CD8-positive, alpha-beta memory T cell (primary cell): ENCODE measurements at regions not wholly inside any gene's neighbourhood (a gene's known extent, or its start where the extent isn't known, plus 50 kb on each side); places are given as distances from the start of the nearest gene placed in this dataset.

Source experiments
- CTCF ChIA-PET: fragments of 350-600 bp; sonication (Branson Sonifier 250); formaldehyde crosslinking; loops from one replicate; lab custom pipeline; 2021; ENCODE audit warnings: antibody characterized with exemption; lab: Charles Lee
- POLR2A ChIA-PET: fragments of 350-600 bp; sonication (Branson Sonifier 250); formaldehyde crosslinking; loops from one replicate; lab custom pipeline; 2021; ENCODE audit warnings: antibody characterized with exemption; lab: Charles Lee
- DNase-seq, 5 donors: peaks; one replicate each; pipeline versions ENCODE4 v3.0.0 to v3.0.0-alpha.2; 2020 to 2022; ENCODE audit warnings: mixed read lengths in 1 of 5
- H3K27ac ChIP-seq: one replicate; pipeline ENCODE4 v1.7.0; 2013; ENCODE audit warnings: low read depth, mild to moderate bottlenecking, low read length, moderate library complexity
- H3K27me3 ChIP-seq: 2 replicates; pipeline ENCODE4 v1.7.0; 2013; ENCODE audit warnings: low read length, mild to moderate bottlenecking; ENCODE audit not compliant: insufficient read depth, poor library complexity, severe bottlenecking
- H3K36me3 ChIP-seq: 2 replicates; pipeline ENCODE4 v1.7.0; 2013; ENCODE audit warnings: mild to moderate bottlenecking, low read length, moderate library complexity; ENCODE audit not compliant: insufficient read depth
- H3K4me1 ChIP-seq: 2 replicates; pipeline ENCODE4 v1.7.0; 2013; ENCODE audit warnings: mild to moderate bottlenecking, low read length, moderate library complexity; ENCODE audit not compliant: insufficient read depth
- H3K4me3 ChIP-seq: 2 replicates; pipeline ENCODE4 v1.7.0; 2013; ENCODE audit warnings: mild to moderate bottlenecking, low read length
- H3K9me3 ChIP-seq: 2 replicates; pipeline ENCODE4 v1.7.0; 2013; ENCODE audit warnings: mild to moderate bottlenecking, low read length
- H3K27ac Mint-ChIP-seq, 8 donors: one replicate each; pipeline ENCODE4 v1.8.0; 2020 to 2021; ENCODE audit warnings: mixed read lengths in 8 of 8, mild to moderate bottlenecking in 6 of 8, inconsistent platforms in 3 of 8, moderate library complexity in 3 of 8
- H3K27me3 Mint-ChIP-seq, 2 donors: one replicate each; pipeline ENCODE4 v1.8.0; 2020 to 2021; ENCODE audit warnings: mixed read lengths in 2 of 2, mild to moderate bottlenecking in 1 of 2, moderate library complexity in 1 of 2
- H3K36me3 Mint-ChIP-seq, 3 donors: one replicate each; pipeline ENCODE4 v1.8.0; 2020 to 2021; ENCODE audit warnings: mixed read lengths in 3 of 3, inconsistent platforms in 1 of 3, mild to moderate bottlenecking in 1 of 3
- H3K4me1 Mint-ChIP-seq, 3 donors: one replicate each; pipeline ENCODE4 v1.8.0; 2020 to 2021; ENCODE audit warnings: mixed read lengths in 3 of 3, inconsistent platforms in 1 of 3, mild to moderate bottlenecking in 1 of 3
- H3K4me3 Mint-ChIP-seq, 7 donors: one replicate each; pipeline ENCODE4 v1.8.0; 2020 to 2021; ENCODE audit warnings: mixed read lengths in 7 of 7, mild to moderate bottlenecking in 6 of 7, moderate library complexity in 4 of 7, inconsistent platforms in 2 of 7
- H3K9me3 Mint-ChIP-seq, 5 donors: one replicate each; pipeline ENCODE4 v1.8.0; 2020 to 2022; ENCODE audit warnings: mixed read lengths in 5 of 5, mild to moderate bottlenecking in 3 of 5, moderate library complexity in 2 of 5, inconsistent platforms in 1 of 5

DNA sequence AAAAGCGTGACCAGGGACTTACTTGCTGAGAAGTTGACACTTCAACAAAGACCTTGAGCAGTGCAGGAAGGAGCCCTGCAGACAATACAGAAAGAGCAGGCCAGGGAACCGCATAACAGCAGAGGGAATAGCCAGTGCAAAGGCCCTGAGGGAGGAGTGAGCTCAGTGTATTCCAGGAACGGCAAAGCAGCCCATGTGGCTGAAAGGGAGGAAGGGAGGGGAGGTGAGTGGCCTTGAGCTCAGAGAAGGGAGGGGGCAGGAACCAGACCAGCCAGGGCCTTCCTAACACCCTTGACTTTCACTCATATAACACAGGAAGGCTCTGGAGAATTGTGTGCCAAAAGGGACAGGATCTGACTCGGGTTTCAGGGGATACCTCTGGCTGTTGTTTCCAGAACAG, 112.2 kb downstream of the BCOR start:
- no peak overlapping the region for H3K27ac Mint-ChIP-seq
- no peak overlapping the region for H3K4me3 Mint-ChIP-seq
- ChIA-PET CTCF (no interaction called here), POLR2A (no interaction called here)
- no peak overlapping the region for H3K27ac ChIP-seq
- no peaks in the 10 kb centered on the region for H3K9me3 ChIP-seq
- peaks cover 0 to 8% of the 10 kb centered on the region in 2 donors for H3K27me3 Mint-ChIP-seq
- H3K9me3 Mint-ChIP-seq: peaks cover 0 to 1% (median 0%) of the 10 kb centered on the region in 5 donors
- H3K36me3 ChIP-seq: no peaks in the 10 kb centered on the region
- H3K27me3 ChIP-seq: no peaks in the 10 kb centered on the region
- no peak overlapping the region for H3K4me3 ChIP-seq
- no peaks in the 10 kb centered on the region for H3K4me1 Mint-ChIP-seq
- no peaks in the 10 kb centered on the region for H3K4me1 ChIP-seq
- no peak for DNase-seq
- H3K36me3 Mint-ChIP-seq: no peaks in the 10 kb centered on the region

DNA sequence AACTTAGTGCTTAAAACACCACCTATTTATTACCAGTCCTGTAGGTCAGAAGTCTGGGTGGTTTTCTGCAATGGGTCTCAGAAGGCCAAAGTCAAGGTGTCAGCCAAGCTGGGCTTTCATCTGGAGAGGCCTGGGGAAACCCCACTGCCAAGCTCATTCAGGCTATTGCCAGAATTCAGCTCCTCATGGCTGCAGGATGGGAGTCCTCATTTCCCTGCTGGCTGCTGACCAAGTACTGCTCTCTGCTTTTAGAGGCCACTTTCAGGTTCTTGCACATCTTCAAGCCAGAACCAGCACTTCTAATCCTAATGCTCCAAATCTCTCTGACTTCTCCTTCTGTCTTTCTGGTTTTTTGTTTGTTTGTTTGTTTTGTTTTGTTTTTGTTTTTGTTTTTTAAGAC, 109.3 kb downstream of the BCOR start:
- Mint-ChIP-seq H3K4me1 (no peaks in the 10 kb centered on the region), H3K27ac (no peak overlapping the region), H3K9me3 (no peaks in the 10 kb centered on the region), H3K4me3 (no peak overlapping the region), H3K36me3 (no peaks in the 10 kb centered on the region), H3K27me3 (peaks cover 0 to 11% of the 10 kb centered on the region in 2 donors)
- H3K4me3 ChIP-seq: no peak overlapping the region
- H3K27ac ChIP-seq: no peak overlapping the region
- ChIA-PET CTCF (no interaction called here), POLR2A (no interaction called here)
- DNase-seq: no peak
- no peaks in the 10 kb centered on the region for H3K4me1 ChIP-seq
- H3K36me3 ChIP-seq: no peaks in the 10 kb centered on the region
- no peaks in the 10 kb centered on the region for H3K9me3 ChIP-seq
- H3K27me3 ChIP-seq: no peaks in the 10 kb centered on the region

DNA sequence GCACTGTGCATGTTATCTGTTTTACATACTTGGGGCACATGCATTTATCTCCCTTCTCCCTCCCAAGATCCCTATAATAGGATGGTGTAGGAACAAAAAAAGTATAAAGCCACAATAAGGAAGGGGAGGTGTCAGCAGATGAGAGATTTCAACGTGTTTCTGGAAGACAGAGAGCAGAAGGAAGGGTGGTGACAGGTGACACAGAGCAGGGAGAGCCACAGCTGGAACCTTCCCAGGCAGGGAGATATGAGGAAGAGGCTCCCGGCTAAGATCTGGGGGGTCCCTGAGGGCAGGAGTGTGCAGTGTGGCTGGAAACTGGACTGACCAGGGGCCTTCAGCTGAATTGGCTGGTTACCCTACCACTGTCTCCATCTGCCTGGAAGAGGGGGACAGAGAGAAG, 107.4 kb downstream of the BCOR start:
- no peaks in the 10 kb centered on the region for H3K36me3 Mint-ChIP-seq
- ChIA-PET CTCF (no interaction called here), POLR2A (no interaction called here)

DNA sequence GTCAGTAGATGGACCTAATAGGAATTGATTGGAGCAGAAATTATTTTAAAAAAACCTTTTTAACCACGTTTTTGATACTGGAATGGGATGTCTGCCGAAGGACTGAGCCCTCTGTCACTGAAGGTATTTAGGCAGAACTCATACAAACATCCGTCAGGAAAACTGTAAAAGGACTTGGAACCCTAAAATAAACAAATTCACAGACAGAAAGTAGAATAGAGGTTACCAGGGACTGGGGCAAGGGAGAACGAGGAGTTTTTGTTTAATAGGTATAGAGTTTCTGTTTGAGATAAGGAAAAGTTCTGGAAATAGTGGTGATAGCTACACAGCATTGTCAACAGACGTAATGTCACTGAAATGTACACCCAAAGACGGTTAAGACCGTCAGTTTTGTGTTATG, 105.5 kb downstream of the BCOR start:
- Mint-ChIP-seq H3K9me3 (no peaks in the 10 kb centered on the region), H3K27ac (no peak overlapping the region), H3K4me1 (no peaks in the 10 kb centered on the region), H3K36me3 (no peaks in the 10 kb centered on the region), H3K27me3 (peaks cover 0 to 7% of the 10 kb centered on the region in 2 donors), H3K4me3 (no peak overlapping the region)
- Histone ChIP-seq H3K27ac (no peak overlapping the region), H3K4me3 (no peak overlapping the region), H3K4me1 (no peaks in the 10 kb centered on the region), H3K9me3 (no peaks in the 10 kb centered on the region), H3K36me3 (no peaks in the 10 kb centered on the region), H3K27me3 (no peaks in the 10 kb centered on the region)
- CTCF ChIA-PET: no interaction called here
- DNase-seq: no peak
- POLR2A ChIA-PET: no interaction called here

More for the DNA sequence above, 107.4 kb downstream of the BCOR start:
- Histone ChIP-seq H3K4me1 (no peaks in the 10 kb centered on the region), H3K27me3 (no peaks in the 10 kb centered on the region), H3K9me3 (no peaks in the 10 kb centered on the region), H3K36me3 (no peaks in the 10 kb centered on the region), H3K27ac (no peak overlapping the region), H3K4me3 (no peak overlapping the region)
- Mint-ChIP-seq H3K4me1 (no peaks in the 10 kb centered on the region), H3K27ac (no peak overlapping the region), H3K27me3 (peaks cover 0 to 10% of the 10 kb centered on the region in 2 donors), H3K4me3 (no peak overlapping the region), H3K9me3 (no peaks in the 10 kb centered on the region)
- no peak for DNase-seq

DNA sequence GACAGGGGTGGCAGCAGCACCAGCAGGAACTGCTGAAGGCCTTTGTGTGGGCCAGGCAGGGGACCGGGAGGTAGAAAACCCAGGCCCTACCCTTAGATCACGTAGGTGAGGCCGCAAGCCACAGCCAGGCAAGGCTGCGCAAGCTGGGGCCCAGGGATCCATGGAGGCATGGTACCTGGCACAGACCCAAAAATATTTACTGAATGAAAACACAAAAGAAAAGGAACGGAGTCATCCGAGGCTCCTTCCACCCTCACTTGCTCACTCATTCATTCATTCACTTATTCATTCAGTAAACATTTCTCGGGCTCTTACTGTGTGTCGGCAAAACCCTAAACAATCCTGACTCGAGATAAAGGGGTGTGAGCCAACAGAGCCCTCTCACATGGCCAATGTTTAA, 102.3 kb downstream of the BCOR start:
- no peak overlapping the region for H3K4me3 Mint-ChIP-seq
- Histone ChIP-seq H3K4me1 (no peaks in the 10 kb centered on the region), H3K27ac (no peak overlapping the region), H3K36me3 (no peaks in the 10 kb centered on the region), H3K27me3 (no peaks in the 10 kb centered on the region), H3K4me3 (no peak overlapping the region), H3K9me3 (no peaks in the 10 kb centered on the region)
- ChIA-PET POLR2A (interaction anchor here (0.7 kb wide), 1 partner anchor 34 kb away, joined by 3 read pairs; no protein-coding TSS in a partner anchor), CTCF (no interaction called here)
- H3K4me1 Mint-ChIP-seq: no peaks in the 10 kb centered on the region
- no peak for DNase-seq
- no peak overlapping the region for H3K27ac Mint-ChIP-seq
- H3K27me3 Mint-ChIP-seq: peaks cover 0 to 10% of the 10 kb centered on the region in 2 donors
- H3K36me3 Mint-ChIP-seq: no peaks in the 10 kb centered on the region
- H3K9me3 Mint-ChIP-seq: no peaks in the 10 kb centered on the region

DNA sequence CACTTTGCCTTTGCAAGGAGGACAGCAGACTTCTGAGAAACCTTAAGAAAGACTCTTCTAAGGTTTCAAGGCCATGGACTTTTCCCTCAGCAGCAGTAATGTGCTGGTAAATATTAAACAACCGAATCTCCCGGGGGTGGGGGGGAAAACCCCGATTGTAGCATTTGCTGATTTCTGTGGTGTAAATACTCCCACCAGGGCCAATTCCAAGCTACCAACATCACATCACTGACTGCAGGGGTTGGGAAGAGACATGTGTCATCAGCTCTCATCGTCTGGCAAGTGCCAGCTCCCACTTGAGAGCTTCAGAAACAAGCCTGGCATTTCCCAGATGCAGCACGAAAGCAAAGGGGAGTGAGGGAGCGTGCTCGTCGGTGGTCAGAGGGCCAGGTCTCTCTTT, 101.2 kb downstream of the BCOR start:
- DNase-seq: no peak
- Histone ChIP-seq H3K27me3 (no peaks in the 10 kb centered on the region), H3K36me3 (no peaks in the 10 kb centered on the region), H3K27ac (no peak overlapping the region), H3K4me3 (no peak overlapping the region), H3K4me1 (no peaks in the 10 kb centered on the region), H3K9me3 (no peaks in the 10 kb centered on the region)
- H3K27ac Mint-ChIP-seq: no peak overlapping the region
- peaks cover 0 to 7% of the 10 kb centered on the region in 2 donors for H3K27me3 Mint-ChIP-seq
- no peaks in the 10 kb centered on the region for H3K9me3 Mint-ChIP-seq
- ChIA-PET CTCF (no interaction called here), POLR2A (no interaction called here)
- H3K36me3 Mint-ChIP-seq: no peaks in the 10 kb centered on the region
- H3K4me3 Mint-ChIP-seq: no peak overlapping the region
- H3K4me1 Mint-ChIP-seq: no peaks in the 10 kb centered on the region

DNA sequence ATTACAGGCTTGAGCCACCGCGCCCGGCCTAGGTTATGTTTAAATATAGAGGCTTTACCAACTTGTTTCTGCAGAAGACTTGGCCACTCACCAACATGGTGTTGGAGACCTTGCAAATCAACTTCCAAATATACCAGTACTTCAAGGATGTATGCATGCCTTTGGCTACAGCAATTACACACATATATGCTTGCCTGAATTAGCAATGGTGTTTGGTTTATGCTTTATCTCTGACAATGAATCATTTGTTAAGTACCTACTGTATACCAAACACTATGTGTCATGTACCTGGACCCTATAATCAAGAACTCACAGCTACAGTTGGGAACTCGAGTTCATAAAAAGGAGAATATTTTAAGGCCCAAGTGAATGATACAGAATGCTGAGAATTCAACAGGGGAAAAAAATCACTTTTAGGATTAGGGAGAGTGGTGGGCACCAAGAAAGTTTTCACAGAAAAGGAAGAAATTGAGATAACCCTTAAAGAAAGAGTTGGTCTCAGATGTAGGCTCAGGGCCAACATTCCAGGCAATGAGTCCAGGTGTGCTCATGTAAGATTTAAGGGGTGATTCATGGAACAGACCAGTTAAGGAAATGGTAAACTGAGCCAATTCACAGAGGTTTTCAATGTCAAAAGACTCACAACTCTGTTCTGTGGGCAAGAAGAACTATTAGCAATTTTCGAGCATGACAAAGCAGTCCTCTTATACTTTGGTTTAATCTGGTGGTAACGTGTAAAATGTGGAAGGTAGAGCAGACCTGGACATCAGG, 98.9 kb downstream of the BCOR start:
- H3K4me3 ChIP-seq: no peak overlapping the region
- Mint-ChIP-seq H3K36me3 (no peaks in the 10 kb centered on the region), H3K9me3 (no peaks in the 10 kb centered on the region), H3K27me3 (peaks cover 0 to 22% of the 10 kb centered on the region in 2 donors), H3K4me1 (no peaks in the 10 kb centered on the region), H3K4me3 (no peak overlapping the region), H3K27ac (no peak overlapping the region)
- ChIA-PET POLR2A (no interaction called here), CTCF (no interaction called here)
- DNase-seq: no peak
- no peaks in the 10 kb centered on the region for H3K27me3 ChIP-seq
- no peaks in the 10 kb centered on the region for H3K4me1 ChIP-seq
- no peaks in the 10 kb centered on the region for H3K9me3 ChIP-seq
- no peak overlapping the region for H3K27ac ChIP-seq
- H3K36me3 ChIP-seq: no peaks in the 10 kb centered on the region
